GM19372 (cell line): ENCODE measurements at regions not wholly inside any gene's neighbourhood (a gene's known extent, or its start where the extent isn't known, plus 50 kb on each side); places are given as distances from the start of the nearest gene placed in this dataset.
"Not testable (repeated sequence)": the region's sequence is repeated elsewhere in the genome, so short reads cannot be mapped to it uniquely, and the experiment has no call there.

Experiments used
- ATAC-seq: cut with Tn5 transposase; IDR thresholded peaks from one replicate; pipeline ENCODE4 v1.9.1; 2021; ENCODE audit warnings: mild to moderate bottlenecking, low read depth, moderate library complexity; ENCODE audit not compliant: unreplicated experiment

- no peak for ATAC-seq
Measured at GRCh38 chr10:16116404-16117304, 256.3 kb upstream of the MINDY3 start.

GRCh38 chr10:16117305-16117695 lies 257.0 kb upstream of the MINDY3 start:
- ATAC-seq = no peak

- ATAC-seq = no peak
Measured at GRCh38 chr10:16119445-16119844, 259.1 kb upstream of the MINDY3 start.

- no peak for ATAC-seq
Measured at GRCh38 chr10:16120563-16120962, 260.3 kb upstream of the MINDY3 start.

- ATAC-seq = no peak
Measured at GRCh38 chr10:16141499-16141898, 281.2 kb upstream of the MINDY3 start.

GRCh38 chr10:16146993-16147392 lies 286.7 kb upstream of the MINDY3 start:
- ATAC-seq = no peak

- no peak for ATAC-seq
Measured at GRCh38 chr10:16155834-16156233, 281.0 kb upstream of the PTER start.

- ATAC-seq = no peak
Measured at GRCh38 chr10:16156681-16157080, 280.1 kb upstream of the PTER start.

GRCh38 chr10:16165067-16165466 lies 271.7 kb upstream of the PTER start:
- not testable (repeated sequence) for ATAC-seq

- ATAC-seq = no peak
Measured at GRCh38 chr10:16182144-16182543, 254.7 kb upstream of the PTER start.

- ATAC-seq = no peak
Measured at GRCh38 chr10:16182688-16183087, 254.1 kb upstream of the PTER start.

- no peak for ATAC-seq
Measured at GRCh38 chr10:16184096-16184597, 252.7 kb upstream of the PTER start.

- no peak for ATAC-seq
Measured at GRCh38 chr10:16184906-16185305, 251.9 kb upstream of the PTER start.

- no peak for ATAC-seq
Measured at GRCh38 chr10:16186564-16186963, 250.2 kb upstream of the PTER start.

GRCh38 chr10:16187161-16187560 lies 249.6 kb upstream of the PTER start:
- no peak for ATAC-seq

- no peak for ATAC-seq
Measured at GRCh38 chr10:16192337-16192736, 244.5 kb upstream of the PTER start.

- no peak for ATAC-seq
Measured at GRCh38 chr10:16193241-16193640, 243.6 kb upstream of the PTER start.

GRCh38 chr10:16195178-16195769 lies 241.5 kb upstream of the PTER start:
- ATAC-seq = peak; percentile 94

GRCh38 chr10:16195894-16196293 lies 240.9 kb upstream of the PTER start:
- no peak for ATAC-seq

- ATAC-seq = no peak
Measured at GRCh38 chr10:16199216-16199615, 237.6 kb upstream of the PTER start.

GRCh38 chr10:16223618-16224017 lies 213.2 kb upstream of the PTER start:
- not testable (repeated sequence) for ATAC-seq

GRCh38 chr10:16227674-16228073 lies 209.1 kb upstream of the PTER start:
- ATAC-seq = no peak
